Middle frontal gyrus (tissue), 1 donor: ENCODE measurements at regions not wholly inside any gene's neighbourhood (a gene's known extent, or its start where the extent isn't known, plus 50 kb on each side); places are given as distances from the start of the nearest gene placed in this dataset.

Experiments
- DNase-seq: peaks from one replicate; pipeline ENCODE4 v3.0.0-alpha.2; 2015; ENCODE audit warnings: low spot score; ENCODE audit errors: extremely low spot score

- no peak for DNase-seq
Measured at GRCh38 chr1:10896673-10897072, 100.2 kb upstream of the CASZ1 start.

GRCh38 chr1:10897321-10897980 is 101.0 kb upstream of the CASZ1 start:
- no peak for DNase-seq

- DNase-seq, result no peak
Measured at GRCh38 chr1:10897981-10898728, 101.7 kb upstream of the CASZ1 start.

- DNase-seq, result no peak
Measured at GRCh38 chr1:10898921-10899320, 102.5 kb upstream of the CASZ1 start.

GRCh38 chr1:10899490-10900250 is 103.2 kb upstream of the CASZ1 start:
- no peak for DNase-seq

GRCh38 chr1:10900251-10900651 is 103.8 kb upstream of the CASZ1 start:
- no peak for DNase-seq

GRCh38 chr1:10900691-10901090 is 104.2 kb upstream of the CASZ1 start:
- no peak for DNase-seq

- no peak for DNase-seq
Measured at GRCh38 chr1:10901091-10901890, 104.8 kb upstream of the CASZ1 start.

- DNase-seq, result no peak
Measured at GRCh38 chr1:10901891-10902805, 105.7 kb upstream of the CASZ1 start.

- no peak for DNase-seq
Measured at GRCh38 chr1:10903421-10903820, 107.0 kb upstream of the CASZ1 start.

GRCh38 chr1:10903821-10904220 is 107.4 kb upstream of the CASZ1 start:
- no peak for DNase-seq

- DNase-seq, result no peak
Measured at GRCh38 chr1:10904396-10905358, 107.8 kb upstream of the TARDBP start.

GRCh38 chr1:10905841-10906655 is 106.4 kb upstream of the TARDBP start:
- no peak for DNase-seq

GRCh38 chr1:10906866-10907519 is 105.5 kb upstream of the TARDBP start:
- DNase-seq, result no peak

- no peak for DNase-seq
Measured at GRCh38 chr1:10908266-10908665, 104.2 kb upstream of the TARDBP start.

- DNase-seq, result no peak
Measured at GRCh38 chr1:10909697-10910680, 102.5 kb upstream of the TARDBP start.
